ENCODE measurements at regions not wholly inside any gene's neighbourhood (a gene's known extent, or its start where the extent isn't known, plus 50 kb on each side); places are given as distances from the start of the nearest gene placed in this dataset.

DNA sequence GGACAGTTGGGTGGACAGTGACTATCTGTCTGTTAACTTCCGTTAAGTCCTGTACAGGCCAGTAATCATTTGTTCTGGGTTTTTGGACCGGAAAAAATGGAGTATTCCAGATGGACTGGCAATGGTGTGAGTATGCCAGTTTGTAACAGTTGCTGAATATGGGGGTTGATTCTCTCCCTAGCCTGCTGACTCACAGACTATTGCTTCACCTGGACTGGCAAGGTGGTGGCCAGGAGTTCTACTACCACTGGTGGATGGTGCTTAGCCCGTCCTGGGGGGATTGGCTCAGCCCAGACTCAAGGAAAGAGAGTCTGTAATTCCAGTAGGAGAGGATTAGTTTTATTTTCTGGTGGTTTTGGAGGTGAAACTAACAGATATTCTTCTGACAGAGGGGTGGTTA lies 343.8 kb upstream of the USP9Y start:
- Histone ChIP-seq H3K9me3 (ENCODE audit: low read length) (no peaks in the 10 kb centered on the region), H3K9me2 (ENCODE audit: insufficient read depth, low read length) (no peaks in the 10 kb centered on the region), H3F3A (ENCODE audit: insufficient read depth, low read length, poor library complexity, severe bottlenecking) (no peaks in the 10 kb centered on the region), H3K27ac (ENCODE audit: low read length) (no peak overlapping the region), H3K79me2 (replicated peaks; ENCODE audit: insufficient read depth, low read length) (no peaks in the 10 kb centered on the region), H3K27me3 (ENCODE audit: insufficient read depth, low read depth, low read length) (no peaks in the 10 kb centered on the region), H4K20me1 (ENCODE audit: insufficient read depth) (no peaks in the 10 kb centered on the region), H3K4me2 (ENCODE audit: low read length) (no peak overlapping the region), H3K4me3 (ENCODE audit: low read length) (no peak overlapping the region), H3K9ac (ENCODE audit: low read length) (no peak overlapping the region), H2AFZ (ENCODE audit: low read depth, low read length) (no peak overlapping the region), H3K36me3 (ENCODE audit: insufficient read depth, low read length) (no peaks in the 10 kb centered on the region)
- TF ChIP-seq TAF1 (IDR thresholded peaks at IDR 0.05; ENCODE audit: low read depth) = no peak
- no peak for TF ChIP-seq EP300 (conservative IDR thresholded peaks at IDR 0.05; ENCODE audit: poor library complexity, severe bottlenecking)
- no peak for TF ChIP-seq SMC3 (conservative IDR thresholded peaks at IDR 0.05; ENCODE audit: poor library complexity)
- TF ChIP-seq POLR2AphosphoS5 (IDR thresholded peaks at IDR 0.05) = no peak
- TF ChIP-seq EZH2 (IDR thresholded peaks at IDR 0.05; ENCODE audit: borderline replicate concordance, insufficient read depth, low read length, poor library complexity, severe bottlenecking) = no peak
- TF ChIP-seq, protein P1, sequence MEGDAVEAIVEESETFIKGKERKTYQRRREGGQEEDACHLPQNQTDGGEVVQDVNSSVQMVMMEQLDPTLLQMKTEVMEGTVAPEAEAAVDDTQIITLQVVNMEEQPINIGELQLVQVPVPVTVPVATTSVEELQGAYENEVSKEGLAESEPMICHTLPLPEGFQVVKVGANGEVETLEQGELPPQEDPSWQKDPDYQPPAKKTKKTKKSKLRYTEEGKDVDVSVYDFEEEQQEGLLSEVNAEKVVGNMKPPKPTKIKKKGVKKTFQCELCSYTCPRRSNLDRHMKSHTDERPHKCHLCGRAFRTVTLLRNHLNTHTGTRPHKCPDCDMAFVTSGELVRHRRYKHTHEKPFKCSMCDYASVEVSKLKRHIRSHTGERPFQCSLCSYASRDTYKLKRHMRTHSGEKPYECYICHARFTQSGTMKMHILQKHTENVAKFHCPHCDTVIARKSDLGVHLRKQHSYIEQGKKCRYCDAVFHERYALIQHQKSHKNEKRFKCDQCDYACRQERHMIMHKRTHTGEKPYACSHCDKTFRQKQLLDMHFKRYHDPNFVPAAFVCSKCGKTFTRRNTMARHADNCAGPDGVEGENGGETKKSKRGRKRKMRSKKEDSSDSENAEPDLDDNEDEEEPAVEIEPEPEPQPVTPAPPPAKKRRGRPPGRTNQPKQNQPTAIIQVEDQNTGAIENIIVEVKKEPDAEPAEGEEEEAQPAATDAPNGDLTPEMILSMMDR (IDR thresholded peaks at IDR 0.05; ENCODE audit: poor library complexity, severe bottlenecking) = no peak

DNA sequence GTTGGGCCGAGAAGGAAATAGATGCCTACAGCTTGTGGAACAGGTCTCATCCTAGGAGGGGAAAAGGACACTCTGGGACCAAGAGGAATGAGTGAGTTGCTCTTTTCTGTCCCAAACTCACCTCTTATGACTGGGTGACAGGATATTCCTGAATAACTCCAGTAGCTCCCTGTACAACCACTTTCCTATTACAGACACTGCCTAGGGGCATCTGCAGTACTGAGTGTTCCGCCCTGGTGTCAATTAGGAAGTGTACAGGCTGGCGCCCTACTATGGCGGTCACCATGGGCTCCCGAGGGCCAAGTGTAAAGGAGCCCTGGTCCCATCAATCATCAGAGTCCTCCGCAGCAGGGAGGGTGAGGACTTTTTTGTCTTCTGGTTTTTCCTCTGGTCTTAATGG lies 343.4 kb upstream of the USP9Y start:
- Histone ChIP-seq H3K9me3 (ENCODE audit: low read length) (no peaks in the 10 kb centered on the region), H3F3A (ENCODE audit: insufficient read depth, low read length, poor library complexity, severe bottlenecking) (no peaks in the 10 kb centered on the region), H3K36me3 (ENCODE audit: insufficient read depth, low read length) (no peaks in the 10 kb centered on the region), H3K4me2 (ENCODE audit: low read length) (no peak overlapping the region), H3K9me2 (ENCODE audit: insufficient read depth, low read length) (no peaks in the 10 kb centered on the region), H2AFZ (ENCODE audit: low read depth, low read length) (no peak overlapping the region), H3K9ac (ENCODE audit: low read length) (no peak overlapping the region), H4K20me1 (ENCODE audit: insufficient read depth) (no peaks in the 10 kb centered on the region), H3K27ac (ENCODE audit: low read length) (no peak overlapping the region), H3K79me2 (replicated peaks; ENCODE audit: insufficient read depth, low read length) (no peaks in the 10 kb centered on the region), H3K27me3 (ENCODE audit: insufficient read depth, low read depth, low read length) (no peaks in the 10 kb centered on the region), H3K4me3 (ENCODE audit: low read length) (no peak overlapping the region)
- TF ChIP-seq EZH2 (IDR thresholded peaks at IDR 0.05; ENCODE audit: borderline replicate concordance, insufficient read depth, low read length, poor library complexity, severe bottlenecking) = no peak
- TF ChIP-seq TAF1 (IDR thresholded peaks at IDR 0.05; ENCODE audit: low read depth) = no peak
- TF ChIP-seq MXI1 (conservative IDR thresholded peaks at IDR 0.05; ENCODE audit: poor library complexity, severe bottlenecking) = no peak
- TF ChIP-seq, protein P2, sequence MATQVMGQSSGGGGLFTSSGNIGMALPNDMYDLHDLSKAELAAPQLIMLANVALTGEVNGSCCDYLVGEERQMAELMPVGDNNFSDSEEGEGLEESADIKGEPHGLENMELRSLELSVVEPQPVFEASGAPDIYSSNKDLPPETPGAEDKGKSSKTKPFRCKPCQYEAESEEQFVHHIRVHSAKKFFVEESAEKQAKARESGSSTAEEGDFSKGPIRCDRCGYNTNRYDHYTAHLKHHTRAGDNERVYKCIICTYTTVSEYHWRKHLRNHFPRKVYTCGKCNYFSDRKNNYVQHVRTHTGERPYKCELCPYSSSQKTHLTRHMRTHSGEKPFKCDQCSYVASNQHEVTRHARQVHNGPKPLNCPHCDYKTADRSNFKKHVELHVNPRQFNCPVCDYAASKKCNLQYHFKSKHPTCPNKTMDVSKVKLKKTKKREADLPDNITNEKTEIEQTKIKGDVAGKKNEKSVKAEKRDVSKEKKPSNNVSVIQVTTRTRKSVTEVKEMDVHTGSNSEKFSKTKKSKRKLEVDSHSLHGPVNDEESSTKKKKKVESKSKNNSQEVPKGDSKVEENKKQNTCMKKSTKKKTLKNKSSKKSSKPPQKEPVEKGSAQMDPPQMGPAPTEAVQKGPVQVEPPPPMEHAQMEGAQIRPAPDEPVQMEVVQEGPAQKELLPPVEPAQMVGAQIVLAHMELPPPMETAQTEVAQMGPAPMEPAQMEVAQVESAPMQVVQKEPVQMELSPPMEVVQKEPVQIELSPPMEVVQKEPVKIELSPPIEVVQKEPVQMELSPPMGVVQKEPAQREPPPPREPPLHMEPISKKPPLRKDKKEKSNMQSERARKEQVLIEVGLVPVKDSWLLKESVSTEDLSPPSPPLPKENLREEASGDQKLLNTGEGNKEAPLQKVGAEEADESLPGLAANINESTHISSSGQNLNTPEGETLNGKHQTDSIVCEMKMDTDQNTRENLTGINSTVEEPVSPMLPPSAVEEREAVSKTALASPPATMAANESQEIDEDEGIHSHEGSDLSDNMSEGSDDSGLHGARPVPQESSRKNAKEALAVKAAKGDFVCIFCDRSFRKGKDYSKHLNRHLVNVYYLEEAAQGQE (IDR thresholded peaks at IDR 0.05; ENCODE audit: borderline replicate concordance) = no peak
- TF ChIP-seq POLR2AphosphoS5 (IDR thresholded peaks at IDR 0.05) = no peak
- no peak for TF ChIP-seq RAD21 (conservative IDR thresholded peaks at IDR 0.05)
- TF ChIP-seq EP300 (conservative IDR thresholded peaks at IDR 0.05; ENCODE audit: poor library complexity, severe bottlenecking) = no peak
- TF ChIP-seq SMC3 (conservative IDR thresholded peaks at IDR 0.05; ENCODE audit: poor library complexity) = no peak
- TF ChIP-seq, protein P1 (IDR thresholded peaks at IDR 0.05; ENCODE audit: poor library complexity, severe bottlenecking) = no peak
